ENCODE measurements at regions not wholly inside any gene's neighbourhood (a gene's known extent, or its start where the extent isn't known, plus 50 kb on each side); places are given as distances from the start of the nearest gene placed in this dataset.

- peaks cover 9 to 18% of the 10 kb centered on the region in 2 donors for H3K9me3 ChIP-seq (replicated peaks in 1 of 2; ENCODE audit: control insufficient read depth in 1 of 2, insufficient read depth in 1 of 2, low read length in 2 of 2)
- Mint-ChIP-seq H3K9me3 (peaks cover 6 to 18% (median 13%) of the 10 kb centered on the region in 7 donors), H3K27ac (no peak overlapping the region), H3K4me1 (no peaks in the 10 kb centered on the region), H3K27me3 (ENCODE audit: low read depth in 3 of 3) (peaks cover 0 to 2% (median 2%) of the 10 kb centered on the region in 3 donors), H3K36me3 (no peaks in the 10 kb centered on the region), H3K4me3 (no peak overlapping the region)
- no peaks in the 10 kb centered on the region for H3K36me3 ChIP-seq (replicated peaks in 1 of 2; ENCODE audit: control insufficient read depth in 1 of 2, insufficient read depth in 2 of 2, low read length in 2 of 2)
- H3K4me3 ChIP-seq (replicated peaks in 1 of 3; ENCODE audit: low read depth in 2 of 3, low read length in 3 of 3): no peak overlapping the region
- H3K27me3 ChIP-seq (ENCODE audit: control insufficient read depth in 2 of 2, insufficient read depth in 2 of 2, low read length in 2 of 2): no peaks in the 10 kb centered on the region
- no peak for TF ChIP-seq CTCF (IDR thresholded peaks at IDR 0.05)
- no peaks in the 10 kb centered on the region for H4K20me1 ChIP-seq (ENCODE audit: insufficient read depth, low read length)
- no peak for DNase-seq
- no peaks in the 10 kb centered on the region for H3K79me2 ChIP-seq (ENCODE audit: insufficient read depth, low read length)
- intact Hi-C loops (cut with micrococcal nuclease): no loop called here
- no peak overlapping the region for H3K27ac ChIP-seq (ENCODE audit: low read depth in 1 of 2, low read length in 2 of 2)
- 94% methylated on average over 12 of the region's 16 CpGs for WGBS (ENCODE audit: insufficient coverage)
- no peak overlapping the region for H3K9ac ChIP-seq (ENCODE audit: insufficient read depth, low read length, poor library complexity, severe bottlenecking)
- no peak overlapping the region for H2AFZ ChIP-seq (ENCODE audit: insufficient read depth, low read depth, low read length, poor library complexity, severe bottlenecking)
- H3K4me2 ChIP-seq (replicated peaks; ENCODE audit: extremely low read depth, low read length, poor library complexity, severe bottlenecking): no peak overlapping the region
- no peaks in the 10 kb centered on the region for H3K4me1 ChIP-seq (ENCODE audit: control insufficient read depth in 1 of 2, insufficient read depth in 2 of 2, low read length in 2 of 2)
These were observed 823.4 kb upstream of the NEGR1 start for GRCh38 chr1:73105755-73106154.

GRCh38 chr1:73104749-73105148, 822.4 kb upstream of the NEGR1 start:
- Mint-ChIP-seq H3K27me3 (ENCODE audit: low read depth in 3 of 3) (peaks cover 0 to 2% (median 2%) of the 10 kb centered on the region in 3 donors), H3K36me3 (no peaks in the 10 kb centered on the region), H3K27ac (no peak overlapping the region), H3K9me3 (peaks cover 11 to 24% (median 13%) of the 10 kb centered on the region in 7 donors), H3K4me1 (no peaks in the 10 kb centered on the region), H3K4me3 (no peak overlapping the region)
- intact Hi-C loops (cut with micrococcal nuclease): no loop called here
- WGBS (ENCODE audit: insufficient coverage): 96% methylated on average over 7 of the region's 8 CpGs
- Histone ChIP-seq H3K27ac (ENCODE audit: low read depth in 1 of 2, low read length in 2 of 2) (no peak overlapping the region), H3K9me3 (replicated peaks in 1 of 2; ENCODE audit: control insufficient read depth in 1 of 2, insufficient read depth in 1 of 2, low read length in 2 of 2) (peaks cover 9 to 18% of the 10 kb centered on the region in 2 donors), H3K36me3 (replicated peaks in 1 of 2; ENCODE audit: control insufficient read depth in 1 of 2, insufficient read depth in 2 of 2, low read length in 2 of 2) (no peaks in the 10 kb centered on the region), H3K4me3 (replicated peaks in 1 of 3; ENCODE audit: low read depth in 2 of 3, low read length in 3 of 3) (no peak overlapping the region), H2AFZ (ENCODE audit: insufficient read depth, low read depth, low read length, poor library complexity, severe bottlenecking) (no peak overlapping the region), H3K79me2 (ENCODE audit: insufficient read depth, low read length) (no peaks in the 10 kb centered on the region), H3K4me2 (replicated peaks; ENCODE audit: extremely low read depth, low read length, poor library complexity, severe bottlenecking) (no peak overlapping the region), H3K27me3 (ENCODE audit: control insufficient read depth in 2 of 2, insufficient read depth in 2 of 2, low read length in 2 of 2) (no peaks in the 10 kb centered on the region), H4K20me1 (ENCODE audit: insufficient read depth, low read length) (no peaks in the 10 kb centered on the region), H3K9ac (ENCODE audit: insufficient read depth, low read length, poor library complexity, severe bottlenecking) (no peak overlapping the region), H3K4me1 (ENCODE audit: control insufficient read depth in 1 of 2, insufficient read depth in 2 of 2, low read length in 2 of 2) (no peaks in the 10 kb centered on the region)
- DNase-seq: no peak
- no peak for TF ChIP-seq CTCF (IDR thresholded peaks at IDR 0.05)
